ENCODE measurements at regions not wholly inside any gene's neighbourhood (a gene's known extent, or its start where the extent isn't known, plus 50 kb on each side); places are given as distances from the start of the nearest gene placed in this dataset.

DNA sequence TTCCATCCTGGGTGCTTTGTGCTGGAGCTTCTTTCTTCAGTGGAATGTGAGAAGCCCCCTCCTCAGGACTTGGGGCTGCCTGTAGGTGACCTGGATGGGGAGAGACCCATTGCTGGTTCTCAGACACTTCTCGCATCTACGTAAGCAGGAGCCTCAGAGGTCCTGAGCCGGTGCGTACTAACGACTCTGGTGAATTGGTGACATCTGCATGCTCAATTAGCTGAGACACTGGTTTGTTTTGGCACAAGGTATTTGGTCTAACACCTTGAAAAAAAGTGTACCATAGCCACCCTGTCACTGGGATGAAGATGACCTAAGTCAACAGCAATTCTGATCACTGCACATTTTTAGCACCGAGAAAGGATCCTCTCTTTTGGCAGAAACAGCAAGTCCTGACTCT is 57.7 kb downstream of the LRRC30 start:
- TF ChIP-seq ESRRG (CRISPR knock-in tag; IDR thresholded peaks at IDR 0.05), result no peak
- TF ChIP-seq OSR1 (CRISPR knock-in tag; IDR thresholded peaks at IDR 0.05), result no peak
- TF ChIP-seq RARB (CRISPR knock-in tag; IDR thresholded peaks at IDR 0.05), result no peak
- no peak for TF ChIP-seq ZNF565 (CRISPR knock-in tag; conservative IDR thresholded peaks at IDR 0.05; ENCODE audit: low read depth)
- no peak for TF ChIP-seq SNAI2 (CRISPR knock-in tag; IDR thresholded peaks at IDR 0.05)
- no peak for TF ChIP-seq ISL1 (CRISPR knock-in tag; IDR thresholded peaks at IDR 0.05)
- TF ChIP-seq ZFP30 (CRISPR knock-in tag; IDR thresholded peaks at IDR 0.05), result no peak
- no peak for TF ChIP-seq GLIS3 (CRISPR knock-in tag; IDR thresholded peaks at IDR 0.05)
- no peak for TF ChIP-seq ARNTL (CRISPR knock-in tag; IDR thresholded peaks at IDR 0.05; ENCODE audit: borderline replicate concordance, low read depth)
- TF ChIP-seq, protein P1, sequence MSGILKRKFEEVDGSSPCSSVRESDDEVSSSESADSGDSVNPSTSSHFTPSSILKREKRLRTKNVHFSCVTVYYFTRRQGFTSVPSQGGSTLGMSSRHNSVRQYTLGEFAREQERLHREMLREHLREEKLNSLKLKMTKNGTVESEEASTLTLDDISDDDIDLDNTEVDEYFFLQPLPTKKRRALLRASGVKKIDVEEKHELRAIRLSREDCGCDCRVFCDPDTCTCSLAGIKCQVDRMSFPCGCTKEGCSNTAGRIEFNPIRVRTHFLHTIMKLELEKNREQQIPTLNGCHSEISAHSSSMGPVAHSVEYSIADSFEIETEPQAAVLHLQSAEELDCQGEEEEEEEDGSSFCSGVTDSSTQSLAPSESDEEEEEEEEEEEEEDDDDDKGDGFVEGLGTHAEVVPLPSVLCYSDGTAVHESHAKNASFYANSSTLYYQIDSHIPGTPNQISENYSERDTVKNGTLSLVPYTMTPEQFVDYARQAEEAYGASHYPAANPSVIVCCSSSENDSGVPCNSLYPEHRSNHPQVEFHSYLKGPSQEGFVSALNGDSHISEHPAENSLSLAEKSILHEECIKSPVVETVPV (CRISPR knock-in tag; IDR thresholded peaks at IDR 0.05), result no peak
- no peak for TF ChIP-seq ZFP3 (CRISPR knock-in tag; IDR thresholded peaks at IDR 0.05)
- TF ChIP-seq, protein P2, sequence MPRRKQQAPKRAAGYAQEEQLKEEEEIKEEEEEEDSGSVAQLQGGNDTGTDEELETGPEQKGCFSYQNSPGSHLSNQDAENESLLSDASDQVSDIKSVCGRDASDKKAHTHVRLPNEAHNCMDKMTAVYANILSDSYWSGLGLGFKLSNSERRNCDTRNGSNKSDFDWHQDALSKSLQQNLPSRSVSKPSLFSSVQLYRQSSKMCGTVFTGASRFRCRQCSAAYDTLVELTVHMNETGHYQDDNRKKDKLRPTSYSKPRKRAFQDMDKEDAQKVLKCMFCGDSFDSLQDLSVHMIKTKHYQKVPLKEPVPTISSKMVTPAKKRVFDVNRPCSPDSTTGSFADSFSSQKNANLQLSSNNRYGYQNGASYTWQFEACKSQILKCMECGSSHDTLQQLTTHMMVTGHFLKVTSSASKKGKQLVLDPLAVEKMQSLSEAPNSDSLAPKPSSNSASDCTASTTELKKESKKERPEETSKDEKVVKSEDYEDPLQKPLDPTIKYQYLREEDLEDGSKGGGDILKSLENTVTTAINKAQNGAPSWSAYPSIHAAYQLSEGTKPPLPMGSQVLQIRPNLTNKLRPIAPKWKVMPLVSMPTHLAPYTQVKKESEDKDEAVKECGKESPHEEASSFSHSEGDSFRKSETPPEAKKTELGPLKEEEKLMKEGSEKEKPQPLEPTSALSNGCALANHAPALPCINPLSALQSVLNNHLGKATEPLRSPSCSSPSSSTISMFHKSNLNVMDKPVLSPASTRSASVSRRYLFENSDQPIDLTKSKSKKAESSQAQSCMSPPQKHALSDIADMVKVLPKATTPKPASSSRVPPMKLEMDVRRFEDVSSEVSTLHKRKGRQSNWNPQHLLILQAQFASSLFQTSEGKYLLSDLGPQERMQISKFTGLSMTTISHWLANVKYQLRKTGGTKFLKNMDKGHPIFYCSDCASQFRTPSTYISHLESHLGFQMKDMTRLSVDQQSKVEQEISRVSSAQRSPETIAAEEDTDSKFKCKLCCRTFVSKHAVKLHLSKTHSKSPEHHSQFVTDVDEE (CRISPR knock-in tag; IDR thresholded peaks at IDR 0.05), result no peak
- TF ChIP-seq ZNF8 (CRISPR knock-in tag; IDR thresholded peaks at IDR 0.05), result no peak
- TF ChIP-seq, protein P3, sequence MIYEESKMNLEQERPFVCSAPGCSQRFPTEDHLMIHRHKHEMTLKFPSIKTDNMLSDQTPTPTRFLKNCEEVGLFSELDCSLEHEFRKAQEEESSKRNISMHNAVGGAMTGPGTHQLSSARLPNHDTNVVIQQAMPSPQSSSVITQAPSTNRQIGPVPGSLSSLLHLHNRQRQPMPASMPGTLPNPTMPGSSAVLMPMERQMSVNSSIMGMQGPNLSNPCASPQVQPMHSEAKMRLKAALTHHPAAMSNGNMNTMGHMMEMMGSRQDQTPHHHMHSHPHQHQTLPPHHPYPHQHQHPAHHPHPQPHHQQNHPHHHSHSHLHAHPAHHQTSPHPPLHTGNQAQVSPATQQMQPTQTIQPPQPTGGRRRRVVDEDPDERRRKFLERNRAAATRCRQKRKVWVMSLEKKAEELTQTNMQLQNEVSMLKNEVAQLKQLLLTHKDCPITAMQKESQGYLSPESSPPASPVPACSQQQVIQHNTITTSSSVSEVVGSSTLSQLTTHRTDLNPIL (CRISPR knock-in tag; IDR thresholded peaks at IDR 0.05; ENCODE audit: low read depth), result no peak
- no peak for TF ChIP-seq ZNF70 (CRISPR knock-in tag; IDR thresholded peaks at IDR 0.05)
- no peak for TF ChIP-seq CSDC2 (CRISPR knock-in tag; IDR thresholded peaks at IDR 0.05)
- no peak for TF ChIP-seq TOX (CRISPR knock-in tag; IDR thresholded peaks at IDR 0.05; ENCODE audit: borderline replicate concordance)
- TF ChIP-seq BACH2 (CRISPR knock-in tag; IDR thresholded peaks at IDR 0.05; ENCODE audit: borderline replicate concordance), result no peak
- TF ChIP-seq, protein P4, sequence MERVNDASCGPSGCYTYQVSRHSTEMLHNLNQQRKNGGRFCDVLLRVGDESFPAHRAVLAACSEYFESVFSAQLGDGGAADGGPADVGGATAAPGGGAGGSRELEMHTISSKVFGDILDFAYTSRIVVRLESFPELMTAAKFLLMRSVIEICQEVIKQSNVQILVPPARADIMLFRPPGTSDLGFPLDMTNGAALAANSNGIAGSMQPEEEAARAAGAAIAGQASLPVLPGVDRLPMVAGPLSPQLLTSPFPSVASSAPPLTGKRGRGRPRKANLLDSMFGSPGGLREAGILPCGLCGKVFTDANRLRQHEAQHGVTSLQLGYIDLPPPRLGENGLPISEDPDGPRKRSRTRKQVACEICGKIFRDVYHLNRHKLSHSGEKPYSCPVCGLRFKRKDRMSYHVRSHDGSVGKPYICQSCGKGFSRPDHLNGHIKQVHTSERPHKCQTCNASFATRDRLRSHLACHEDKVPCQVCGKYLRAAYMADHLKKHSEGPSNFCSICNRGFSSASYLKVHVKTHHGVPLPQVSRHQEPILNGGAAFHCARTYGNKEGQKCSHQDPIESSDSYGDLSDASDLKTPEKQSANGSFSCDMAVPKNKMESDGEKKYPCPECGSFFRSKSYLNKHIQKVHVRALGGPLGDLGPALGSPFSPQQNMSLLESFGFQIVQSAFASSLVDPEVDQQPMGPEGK (CRISPR knock-in tag; IDR thresholded peaks at IDR 0.05; ENCODE audit: borderline replicate concordance), result no peak
- ATAC-seq, result no peak

DNA sequence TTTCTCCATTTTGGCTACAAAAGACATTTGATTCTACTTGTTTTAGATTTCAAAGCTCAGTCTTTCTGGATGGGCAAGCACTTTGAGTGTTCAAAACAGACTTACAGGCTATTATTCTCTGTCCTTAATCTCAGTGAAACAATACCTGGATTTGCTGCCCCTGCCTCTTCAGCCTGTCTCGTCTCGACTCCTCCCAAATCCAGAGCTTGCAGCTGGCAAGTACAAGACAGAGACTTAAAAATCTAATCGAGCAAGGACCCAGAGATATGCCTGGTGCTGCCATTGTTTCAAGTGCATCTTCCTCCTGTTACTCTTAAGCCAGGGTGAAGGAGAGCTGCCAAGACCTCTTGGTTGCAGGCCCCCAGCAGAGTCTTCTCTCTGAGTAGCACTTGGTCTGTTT is 59.2 kb downstream of the LRRC30 start:
- TF ChIP-seq, protein P2 (CRISPR knock-in tag; IDR thresholded peaks at IDR 0.05), result no peak
- ATAC-seq, result no peak

DNA sequence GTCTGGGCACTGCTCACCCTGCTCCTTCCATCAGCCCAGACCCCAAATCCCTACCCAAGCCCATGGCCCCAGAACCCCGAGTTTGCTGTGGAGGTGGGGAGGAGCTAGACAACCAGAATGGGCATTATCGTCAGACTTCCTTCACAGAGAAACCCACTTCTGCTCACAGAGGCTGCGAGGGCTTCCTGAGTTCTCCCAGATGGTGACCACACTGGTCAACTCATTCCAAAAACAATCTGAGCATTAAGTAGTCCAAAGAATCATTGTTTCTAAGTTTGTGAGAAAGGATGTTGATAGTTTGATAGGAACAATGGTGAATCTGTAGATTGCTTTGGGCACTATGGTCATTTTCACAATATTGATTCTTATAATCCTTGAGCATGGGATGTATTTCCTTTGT is 60.2 kb downstream of the LRRC30 start:
- TF ChIP-seq TOX (CRISPR knock-in tag; IDR thresholded peaks at IDR 0.05; ENCODE audit: borderline replicate concordance) (no peak), ZFP3 (CRISPR knock-in tag; IDR thresholded peaks at IDR 0.05) (no peak), ZNF565 (CRISPR knock-in tag; conservative IDR thresholded peaks at IDR 0.05; ENCODE audit: low read depth) (no peak), PPARA (CRISPR knock-in tag; IDR thresholded peaks at IDR 0.05; ENCODE audit: borderline replicate concordance) (no peak), ZNF8 (CRISPR knock-in tag; IDR thresholded peaks at IDR 0.05) (no peak), ZNF70 (CRISPR knock-in tag; IDR thresholded peaks at IDR 0.05) (no peak), ZFP30 (CRISPR knock-in tag; IDR thresholded peaks at IDR 0.05) (no peak)
- TF ChIP-seq, protein P1 (CRISPR knock-in tag; IDR thresholded peaks at IDR 0.05), result no peak
- TF ChIP-seq, protein P3 (CRISPR knock-in tag; IDR thresholded peaks at IDR 0.05; ENCODE audit: low read depth), result no peak
- ATAC-seq, result no peak

All from SK-N-SH treated with all-trans-retinoic acid at 6 μM for 48 hours (cell line).